Thoracic aorta (tissue), 2 donors: ENCODE measurements at regions not wholly inside any gene's neighbourhood (a gene's known extent, or its start where the extent isn't known, plus 50 kb on each side); places are given as distances from the start of the nearest gene placed in this dataset.

Experiments used
- ATAC-seq: fragments of 150-250 bp; one replicate; pipeline ENCODE4 v1.8.0; 2017; ENCODE audit warnings: low read depth; ENCODE audit not compliant: insufficient number of reproducible peaks, low FRiP score
- DNase-seq: peaks from one replicate; pipeline ENCODE4 v3.0.0-alpha.2; 2020; ENCODE audit warnings: low spot score
- H3K27ac ChIP-seq, 2 donors: fragments of 200-600 bp; sonication (generic); 1 replicate in 1 of 2; 2 replicates in 1 of 2; pipeline ENCODE4 v1.5.1; 2016; ENCODE audit warnings: mild to moderate bottlenecking in 2 of 2, moderate library complexity in 2 of 2
- H3K27me3 ChIP-seq: fragments of 200-600 bp; sonication (generic); replicated peaks from 2 replicates; pipeline ENCODE4 v1.6.0; 2016; ENCODE audit warnings: mild to moderate bottlenecking; ENCODE audit not compliant: insufficient read depth
- H3K36me3 ChIP-seq: fragments of 200-600 bp; sonication (generic); one replicate; pipeline ENCODE4 v1.5.1; 2016
- H3K4me1 ChIP-seq, 2 donors: fragments of 200-600 bp; sonication (generic); 1 replicate in 1 of 2; 2 replicates in 1 of 2; pipeline versions ENCODE4 v1.5.1 to v1.6.0; 2016; ENCODE audit warnings: low read depth in 2 of 2, mild to moderate bottlenecking in 1 of 2; ENCODE audit not compliant: control insufficient read depth in 1 of 2
- H3K4me3 ChIP-seq: fragments of 200-600 bp; sonication (generic); 2 replicates; pipeline ENCODE4 v1.5.1; 2016; ENCODE audit warnings: mild to moderate bottlenecking
- H3K9me3 ChIP-seq: fragments of 200-600 bp; sonication (generic); 2 replicates; pipeline ENCODE4 v1.5.1; 2016
- TF ChIP-seq, protein P1 (sequence below): fragments of 200-600 bp; sonication (generic); IDR thresholded peaks from one replicate; pipeline ENCODE4 v1.5.1; 2019; ENCODE audit warnings: antibody characterized with exemption

GRCh38 chr4:101710806-101711205 lies 79.7 kb upstream of the BANK1 start:
- TF ChIP-seq, protein P1, sequence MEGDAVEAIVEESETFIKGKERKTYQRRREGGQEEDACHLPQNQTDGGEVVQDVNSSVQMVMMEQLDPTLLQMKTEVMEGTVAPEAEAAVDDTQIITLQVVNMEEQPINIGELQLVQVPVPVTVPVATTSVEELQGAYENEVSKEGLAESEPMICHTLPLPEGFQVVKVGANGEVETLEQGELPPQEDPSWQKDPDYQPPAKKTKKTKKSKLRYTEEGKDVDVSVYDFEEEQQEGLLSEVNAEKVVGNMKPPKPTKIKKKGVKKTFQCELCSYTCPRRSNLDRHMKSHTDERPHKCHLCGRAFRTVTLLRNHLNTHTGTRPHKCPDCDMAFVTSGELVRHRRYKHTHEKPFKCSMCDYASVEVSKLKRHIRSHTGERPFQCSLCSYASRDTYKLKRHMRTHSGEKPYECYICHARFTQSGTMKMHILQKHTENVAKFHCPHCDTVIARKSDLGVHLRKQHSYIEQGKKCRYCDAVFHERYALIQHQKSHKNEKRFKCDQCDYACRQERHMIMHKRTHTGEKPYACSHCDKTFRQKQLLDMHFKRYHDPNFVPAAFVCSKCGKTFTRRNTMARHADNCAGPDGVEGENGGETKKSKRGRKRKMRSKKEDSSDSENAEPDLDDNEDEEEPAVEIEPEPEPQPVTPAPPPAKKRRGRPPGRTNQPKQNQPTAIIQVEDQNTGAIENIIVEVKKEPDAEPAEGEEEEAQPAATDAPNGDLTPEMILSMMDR: no peak
- H3K27me3 ChIP-seq: no peaks in the 10 kb centered on the region
- ATAC-seq (no peak), DNase-seq (no peak)
- no peak overlapping the region for H3K4me3 ChIP-seq
- no peak overlapping the region for H3K27ac ChIP-seq
- H3K36me3 ChIP-seq: no peaks in the 10 kb centered on the region
- H3K9me3 ChIP-seq: peaks cover 4% of the 10 kb centered on the region
- no peaks in the 10 kb centered on the region for H3K4me1 ChIP-seq

GRCh38 chr4:101708293-101709039 lies 82.1 kb upstream of the BANK1 start:
- DNase-seq: no peak
- Histone ChIP-seq H3K9me3 (peaks cover 4% of the 10 kb centered on the region), H3K36me3 (no peaks in the 10 kb centered on the region), H3K27ac (no peak overlapping the region), H3K27me3 (no peaks in the 10 kb centered on the region), H3K4me3 (no peak overlapping the region), H3K4me1 (no peaks in the 10 kb centered on the region)
- no peak for ATAC-seq
- TF ChIP-seq, protein P1: no peak

- Histone ChIP-seq H3K36me3 (no peaks in the 10 kb centered on the region), H3K4me3 (no peak overlapping the region), H3K4me1 (no peaks in the 10 kb centered on the region), H3K27ac (no peak overlapping the region), H3K9me3 (peaks cover 4% of the 10 kb centered on the region), H3K27me3 (no peaks in the 10 kb centered on the region)
- TF ChIP-seq, protein P1: no peak
- ATAC-seq: no peak
- DNase-seq: no peak
Observed at GRCh38 chr4:101707596-101707995, 82.9 kb upstream of the BANK1 start.

DNA sequence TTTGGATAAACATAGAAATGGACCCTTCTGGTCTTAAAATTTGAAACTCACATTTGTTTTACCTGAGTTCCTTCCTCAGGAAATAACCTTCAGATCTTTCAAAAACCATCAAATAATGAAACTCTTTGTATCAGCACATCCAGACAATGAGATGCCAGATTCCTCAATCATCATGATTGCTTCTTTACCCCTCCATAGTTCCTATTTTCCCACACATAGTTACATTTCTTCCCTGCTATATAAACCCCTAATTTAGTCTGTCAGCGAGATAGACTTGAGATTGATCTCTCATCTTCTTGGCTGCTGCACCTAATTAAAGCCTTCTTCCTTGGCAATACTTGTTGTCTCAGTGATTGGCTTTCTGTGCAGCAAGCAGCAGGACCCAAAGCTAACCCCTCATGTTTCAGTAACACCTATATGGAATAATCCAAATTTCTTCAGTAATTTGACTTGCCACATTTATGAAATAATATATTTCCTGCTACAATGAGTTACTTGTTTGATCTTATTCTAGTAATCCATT lies 83.9 kb upstream of the BANK1 start:
- TF ChIP-seq, protein P1: no peak
- Histone ChIP-seq H3K4me1 (no peaks in the 10 kb centered on the region), H3K4me3 (no peak overlapping the region), H3K9me3 (peaks cover 4% of the 10 kb centered on the region), H3K36me3 (no peaks in the 10 kb centered on the region), H3K27me3 (no peaks in the 10 kb centered on the region), H3K27ac (no peak overlapping the region)
- ATAC-seq: no peak
- no peak for DNase-seq

DNA sequence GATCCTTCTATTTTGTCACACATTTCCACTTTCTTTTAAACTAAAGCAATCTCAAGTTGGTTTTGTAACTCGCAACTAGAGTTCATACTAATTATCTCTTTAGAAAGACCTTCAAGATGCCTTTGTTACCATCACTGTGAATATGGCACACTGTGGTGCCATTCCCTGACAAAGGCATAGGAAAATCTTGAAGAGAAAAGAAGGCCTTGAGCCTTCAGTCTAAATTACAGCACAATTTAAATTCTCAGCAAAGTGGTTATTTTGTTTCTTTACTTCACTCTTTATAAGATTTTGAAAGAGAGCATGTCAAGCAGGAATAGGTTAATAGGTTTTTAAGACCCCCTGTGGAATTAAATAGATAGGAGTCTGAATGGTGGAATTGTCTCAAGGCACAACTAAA lies 89.0 kb upstream of the BANK1 start:
- H3K36me3 ChIP-seq: no peaks in the 10 kb centered on the region
- no peaks in the 10 kb centered on the region for H3K4me1 ChIP-seq
- no peak overlapping the region for H3K27ac ChIP-seq
- DNase-seq (no peak), ATAC-seq (no peak)
- peaks cover 1% of the 10 kb centered on the region for H3K9me3 ChIP-seq
- no peaks in the 10 kb centered on the region for H3K27me3 ChIP-seq
- no peak overlapping the region for H3K4me3 ChIP-seq
- TF ChIP-seq, protein P1: no peak
